WTC11 (cell line): ENCODE measurements at regions not wholly inside any gene's neighbourhood (a gene's known extent, or its start where the extent isn't known, plus 50 kb on each side); places are given as distances from the start of the nearest gene placed in this dataset.

Source experiments
- ATAC-seq: fragments of 200-7000 bp; cut with Tn5 transposase; 2 replicates; pipeline ENCODE4 v1.10.0; 2021; ENCODE audit warnings: mild to moderate bottlenecking, moderate library complexity
- CTCF ChIA-PET: fragments of 300-600 bp; sonication (Branson Sonifier 250); formaldehyde crosslinking; loops from one replicate; lab custom pipeline; 2021; ENCODE audit warnings: antibody characterized with exemption; lab: Charles Lee
- POLR2A ChIA-PET: fragments of 350-600 bp; sonication (Branson Sonifier 250); formaldehyde crosslinking; loops from one replicate; lab custom pipeline; 2021; ENCODE audit warnings: antibody characterized with exemption; lab: Charles Lee
- DNase-seq: peaks from one replicate; pipeline ENCODE4 v3.0.0; 2021; ENCODE audit warnings: low spot score
- H3K27ac Mint-ChIP-seq: 2 replicates; pipeline ENCODE4 v1.8.0; 2021; ENCODE audit warnings: mixed read lengths
- H3K27me3 Mint-ChIP-seq: 2 replicates; pipeline ENCODE4 v1.8.0; 2021; ENCODE audit warnings: low read depth, mild to moderate bottlenecking, moderate library complexity, mixed read lengths
- H3K36me3 Mint-ChIP-seq: 2 replicates; pipeline ENCODE4 v1.8.0; 2021; ENCODE audit warnings: mixed read lengths
- H3K4me1 Mint-ChIP-seq: 2 replicates; pipeline ENCODE4 v1.8.0; 2022; ENCODE audit warnings: mixed read lengths
- H3K4me3 Mint-ChIP-seq: 2 replicates; pipeline ENCODE4 v1.8.0; 2021; ENCODE audit warnings: mild to moderate bottlenecking, moderate library complexity, mixed read lengths
- H3K9me3 Mint-ChIP-seq: 2 replicates; pipeline ENCODE4 v1.8.0; 2021; ENCODE audit warnings: mixed read lengths
- ESRRA ChIP-seq: sonication (generic); formaldehyde crosslinking; IDR thresholded peaks from 2 replicates; pipeline ENCODE4 v1.8.1; 2022; ENCODE audit warnings: mild to moderate bottlenecking, missing genetic modification reagents, borderline replicate concordance
- ETV6 ChIP-seq: sonication (generic); formaldehyde crosslinking; IDR thresholded peaks from 2 replicates; pipeline ENCODE4 v1.8.1; 2022; ENCODE audit warnings: mild to moderate bottlenecking, missing genetic modification reagents
- GABPB1 ChIP-seq: sonication (generic); formaldehyde crosslinking; IDR thresholded peaks from 2 replicates; pipeline ENCODE4 v1.8.1; 2023; ENCODE audit warnings: mild to moderate bottlenecking, missing genetic modification reagents
- HMGA2 ChIP-seq: fragments of 250-450 bp; sonication (Bioruptor Pico); IDR thresholded peaks from 2 replicates; pipeline ENCODE4 v1.4.0; 2021; ENCODE audit warnings: mild to moderate bottlenecking, moderate library complexity
- IRF1 ChIP-seq: sonication (generic); formaldehyde crosslinking; IDR thresholded peaks from 2 replicates; pipeline ENCODE4 v1.8.0; 2023; ENCODE audit warnings: missing genetic modification reagents
- IRF2 ChIP-seq: sonication (generic); formaldehyde crosslinking; IDR thresholded peaks from 2 replicates; pipeline ENCODE4 v1.8.0; 2022; ENCODE audit warnings: low read depth, missing genetic modification reagents, borderline replicate concordance
- JUN ChIP-seq: sonication (generic); formaldehyde crosslinking; IDR thresholded peaks from 2 replicates; pipeline ENCODE4 v1.8.0; 2023; ENCODE audit warnings: mild to moderate bottlenecking, missing genetic modification reagents
- KAT7 ChIP-seq: sonication (generic); formaldehyde crosslinking; IDR thresholded peaks from 2 replicates; pipeline ENCODE4 v1.8.1; 2023; ENCODE audit warnings: missing genetic modification reagents, mild to moderate bottlenecking, borderline replicate concordance
- NFE2L1 ChIP-seq: sonication (generic); formaldehyde crosslinking; IDR thresholded peaks from 2 replicates; pipeline ENCODE4 v1.8.1; 2023; ENCODE audit warnings: missing genetic modification reagents
- NFYB ChIP-seq: sonication (generic); formaldehyde crosslinking; conservative IDR thresholded peaks from 2 replicates; pipeline ENCODE4 v1.8.0; 2022; ENCODE audit warnings: low read depth, missing genetic modification reagents
- NR1H2 ChIP-seq: sonication (generic); formaldehyde crosslinking; IDR thresholded peaks from 2 replicates; pipeline ENCODE4 v1.9.0; 2021; ENCODE audit warnings: mild to moderate bottlenecking, moderate library complexity, missing genetic modification reagents
- OVOL2 ChIP-seq: fragments of 250-450 bp; sonication (Bioruptor Pico); IDR thresholded peaks from 2 replicates; pipeline ENCODE4 v1.9.0; 2021; ENCODE audit warnings: mild to moderate bottlenecking, borderline replicate concordance
- TCF7 ChIP-seq: sonication (generic); formaldehyde crosslinking; IDR thresholded peaks from 2 replicates; pipeline ENCODE4 v1.8.0; 2022; ENCODE audit warnings: mild to moderate bottlenecking, low read depth, missing genetic modification reagents, moderate library complexity
- ZNF138 ChIP-seq: sonication (generic); formaldehyde crosslinking; conservative IDR thresholded peaks from 2 replicates; pipeline ENCODE4 v1.8.1; 2022; ENCODE audit warnings: mild to moderate bottlenecking, moderate library complexity, missing genetic modification reagents
- ZNF512 ChIP-seq: sonication (generic); formaldehyde crosslinking; IDR thresholded peaks from 2 replicates; pipeline ENCODE4 v1.8.1; 2022; ENCODE audit warnings: missing genetic modification reagents, borderline replicate concordance
- ZSCAN18 ChIP-seq: fragments of 250-450 bp; sonication (Bioruptor Pico); IDR thresholded peaks from 2 replicates; pipeline ENCODE4 v2.1.2; 2022; ENCODE audit warnings: mild to moderate bottlenecking, moderate library complexity
- TF ChIP-seq, protein P1 (sequence below): sonication (generic); formaldehyde crosslinking; IDR thresholded peaks from 2 replicates; pipeline ENCODE4 v1.8.0; 2022; ENCODE audit warnings: mild to moderate bottlenecking, missing genetic modification reagents
- TF ChIP-seq, protein P2 (sequence below): sonication (generic); formaldehyde crosslinking; IDR thresholded peaks from 2 replicates; pipeline ENCODE4 v1.8.1; 2023; ENCODE audit warnings: mild to moderate bottlenecking, moderate library complexity, missing genetic modification reagents
- TF ChIP-seq, protein P3 (sequence below): sonication (generic); formaldehyde crosslinking; IDR thresholded peaks from 2 replicates; pipeline ENCODE4 v1.8.1; 2022; ENCODE audit warnings: mild to moderate bottlenecking, moderate library complexity, missing genetic modification reagents
- TF ChIP-seq, protein P4 (sequence below): fragments of 250-450 bp; sonication (Bioruptor Pico); IDR thresholded peaks from 2 replicates; pipeline ENCODE4 v1.9.0; 2021; ENCODE audit warnings: mild to moderate bottlenecking
- TF ChIP-seq, protein P5 (sequence below): sonication (generic); formaldehyde crosslinking; IDR thresholded peaks from 2 replicates; pipeline ENCODE4 v1.8.1; 2022; ENCODE audit warnings: low read depth, missing genetic modification reagents, borderline replicate concordance

- DNase-seq (no peak), ATAC-seq (no peak)
- H3K36me3 Mint-ChIP-seq = peaks cover 18% of the 10 kb centered on the region
- no peak overlapping the region for H3K4me3 Mint-ChIP-seq
- POLR2A ChIA-PET = no interaction called here
- TF ChIP-seq NR1H2 (CRISPR knock-in tag) (no peak), GABPB1 (no peak), JUN (CRISPR knock-in tag) (no peak), NFYB (CRISPR knock-in tag) (no peak), ZNF512 (CRISPR knock-in tag) (no peak), NFE2L1 (CRISPR knock-in tag) (no peak), ZSCAN18 (no peak), TCF7 (CRISPR knock-in tag) (no peak), IRF2 (CRISPR knock-in tag) (no peak), KAT7 (CRISPR knock-in tag) (no peak), ZNF138 (no peak)
- TF ChIP-seq, protein P1, sequence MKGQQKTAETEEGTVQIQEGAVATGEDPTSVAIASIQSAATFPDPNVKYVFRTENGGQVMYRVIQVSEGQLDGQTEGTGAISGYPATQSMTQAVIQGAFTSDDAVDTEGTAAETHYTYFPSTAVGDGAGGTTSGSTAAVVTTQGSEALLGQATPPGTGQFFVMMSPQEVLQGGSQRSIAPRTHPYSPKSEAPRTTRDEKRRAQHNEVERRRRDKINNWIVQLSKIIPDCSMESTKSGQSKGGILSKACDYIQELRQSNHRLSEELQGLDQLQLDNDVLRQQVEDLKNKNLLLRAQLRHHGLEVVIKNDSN (CRISPR knock-in tag) = no peak
- TF ChIP-seq, protein P2, sequence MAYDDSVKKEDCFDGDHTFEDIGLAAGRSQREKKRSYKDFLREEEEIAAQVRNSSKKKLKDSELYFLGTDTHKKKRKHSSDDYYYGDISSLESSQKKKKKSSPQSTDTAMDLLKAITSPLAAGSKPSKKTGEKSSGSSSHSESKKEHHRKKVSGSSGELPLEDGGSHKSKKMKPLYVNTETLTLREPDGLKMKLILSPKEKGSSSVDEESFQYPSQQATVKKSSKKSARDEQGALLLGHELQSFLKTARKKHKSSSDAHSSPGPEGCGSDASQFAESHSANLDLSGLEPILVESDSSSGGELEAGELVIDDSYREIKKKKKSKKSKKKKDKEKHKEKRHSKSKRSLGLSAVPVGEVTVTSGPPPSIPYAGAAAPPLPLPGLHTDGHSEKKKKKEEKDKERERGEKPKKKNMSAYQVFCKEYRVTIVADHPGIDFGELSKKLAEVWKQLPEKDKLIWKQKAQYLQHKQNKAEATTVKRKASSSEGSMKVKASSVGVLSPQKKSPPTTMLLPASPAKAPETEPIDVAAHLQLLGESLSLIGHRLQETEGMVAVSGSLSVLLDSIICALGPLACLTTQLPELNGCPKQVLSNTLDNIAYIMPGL = no peak
- TF ChIP-seq, protein P3, sequence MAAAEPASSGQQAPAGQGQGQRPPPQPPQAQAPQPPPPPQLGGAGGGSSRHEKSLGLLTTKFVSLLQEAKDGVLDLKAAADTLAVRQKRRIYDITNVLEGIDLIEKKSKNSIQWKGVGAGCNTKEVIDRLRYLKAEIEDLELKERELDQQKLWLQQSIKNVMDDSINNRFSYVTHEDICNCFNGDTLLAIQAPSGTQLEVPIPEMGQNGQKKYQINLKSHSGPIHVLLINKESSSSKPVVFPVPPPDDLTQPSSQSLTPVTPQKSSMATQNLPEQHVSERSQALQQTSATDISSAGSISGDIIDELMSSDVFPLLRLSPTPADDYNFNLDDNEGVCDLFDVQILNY (CRISPR knock-in tag) = no peak
- CTCF ChIA-PET = interaction anchor here (1.1 kb wide), 1 partner anchor 182 kb away, joined by 4 read pairs; no protein-coding TSS in a partner anchor
- no peak overlapping the region for H3K27ac Mint-ChIP-seq
- H3K27me3 Mint-ChIP-seq = no peaks in the 10 kb centered on the region
- no peaks in the 10 kb centered on the region for H3K9me3 Mint-ChIP-seq
- peaks cover 15% of the 10 kb centered on the region for H3K4me1 Mint-ChIP-seq
Observed at GRCh38 chr7:35891004-35891830, 90.4 kb downstream of the SEPTIN7 start.

- Mint-ChIP-seq H3K9me3 (no peaks in the 10 kb centered on the region), H3K27ac (no peak overlapping the region), H3K4me1 (peaks cover 8% of the 10 kb centered on the region), H3K27me3 (no peaks in the 10 kb centered on the region), H3K36me3 (peaks cover 12% of the 10 kb centered on the region), H3K4me3 (no peak overlapping the region)
- DNase-seq (no peak), ATAC-seq (no peak)
- ChIA-PET CTCF (no interaction called here), POLR2A (no interaction called here)
- TF ChIP-seq IRF1 = no peak
- no peak for TF ChIP-seq ESRRA (CRISPR knock-in tag)
- TF ChIP-seq, protein P4, sequence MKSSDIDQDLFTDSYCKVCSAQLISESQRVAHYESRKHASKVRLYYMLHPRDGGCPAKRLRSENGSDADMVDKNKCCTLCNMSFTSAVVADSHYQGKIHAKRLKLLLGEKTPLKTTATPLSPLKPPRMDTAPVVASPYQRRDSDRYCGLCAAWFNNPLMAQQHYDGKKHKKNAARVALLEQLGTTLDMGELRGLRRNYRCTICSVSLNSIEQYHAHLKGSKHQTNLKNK (CRISPR knock-in tag) = no peak
- TF ChIP-seq, protein P5, sequence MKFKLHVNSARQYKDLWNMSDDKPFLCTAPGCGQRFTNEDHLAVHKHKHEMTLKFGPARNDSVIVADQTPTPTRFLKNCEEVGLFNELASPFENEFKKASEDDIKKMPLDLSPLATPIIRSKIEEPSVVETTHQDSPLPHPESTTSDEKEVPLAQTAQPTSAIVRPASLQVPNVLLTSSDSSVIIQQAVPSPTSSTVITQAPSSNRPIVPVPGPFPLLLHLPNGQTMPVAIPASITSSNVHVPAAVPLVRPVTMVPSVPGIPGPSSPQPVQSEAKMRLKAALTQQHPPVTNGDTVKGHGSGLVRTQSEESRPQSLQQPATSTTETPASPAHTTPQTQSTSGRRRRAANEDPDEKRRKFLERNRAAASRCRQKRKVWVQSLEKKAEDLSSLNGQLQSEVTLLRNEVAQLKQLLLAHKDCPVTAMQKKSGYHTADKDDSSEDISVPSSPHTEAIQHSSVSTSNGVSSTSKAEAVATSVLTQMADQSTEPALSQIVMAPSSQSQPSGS (CRISPR knock-in tag) = no peak
- no peak for TF ChIP-seq ETV6 (CRISPR knock-in tag)
- TF ChIP-seq HMGA2 (CRISPR knock-in tag) = no peak
- no peak for TF ChIP-seq TCF7 (CRISPR knock-in tag)
- TF ChIP-seq OVOL2 (CRISPR knock-in tag) = no peak
- TF ChIP-seq, protein P2 = no peak
Observed at GRCh38 chr7:35893649-35894048, 92.8 kb downstream of the SEPTIN7 start.
